HG03095 (cell line): ENCODE measurements at regions not wholly inside any gene's neighbourhood (a gene's known extent, or its start where the extent isn't known, plus 50 kb on each side); places are given as distances from the start of the nearest gene placed in this dataset.
"Not testable (repeated sequence)": the region's sequence is repeated elsewhere in the genome, so short reads cannot be mapped to it uniquely, and the experiment has no call there.

Source experiments
- ATAC-seq: cut with Tn5 transposase; IDR thresholded peaks from one replicate; pipeline ENCODE4 v1.9.1; 2021; ENCODE audit warnings: moderate library complexity; ENCODE audit not compliant: unreplicated experiment

DNA sequence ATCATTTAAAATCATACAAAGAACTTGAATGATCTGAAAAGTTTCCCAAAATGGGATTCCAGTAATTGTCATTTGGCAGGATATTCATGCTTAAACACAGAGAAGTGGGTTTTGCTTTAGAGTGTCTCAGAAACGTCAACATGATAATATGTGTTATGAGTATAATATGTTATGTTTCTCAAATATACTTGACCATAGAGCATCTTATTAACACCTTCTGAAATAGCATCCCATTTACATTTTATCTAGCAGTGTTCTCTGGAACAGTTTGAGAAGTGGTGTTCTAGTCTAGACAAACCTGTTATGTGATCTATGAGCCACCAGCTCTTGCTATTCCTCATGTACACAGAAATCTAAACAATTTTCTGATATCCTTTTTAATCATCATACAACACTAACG is 588.8 kb upstream of the PBX1 start:
- no peak for ATAC-seq

DNA sequence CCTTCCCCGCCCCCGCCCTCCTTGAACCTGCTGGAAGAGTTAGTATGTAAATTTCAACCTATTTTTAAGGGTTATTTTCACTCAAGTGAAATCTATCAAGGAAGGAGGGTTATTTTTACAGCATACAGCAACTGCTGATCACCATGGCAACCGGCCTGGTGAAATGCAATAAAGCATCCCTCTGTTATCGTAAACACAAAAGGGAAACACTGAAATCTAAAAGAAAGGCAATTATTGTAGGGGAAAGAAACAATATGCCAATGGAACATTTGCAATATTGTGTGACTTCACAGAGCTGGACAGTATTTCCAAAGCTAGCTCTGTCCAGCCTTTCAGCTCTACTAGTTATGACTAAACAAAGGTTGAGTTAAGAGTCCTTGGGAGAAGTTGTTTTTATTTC is 588.3 kb upstream of the PBX1 start:
- no peak for ATAC-seq

DNA sequence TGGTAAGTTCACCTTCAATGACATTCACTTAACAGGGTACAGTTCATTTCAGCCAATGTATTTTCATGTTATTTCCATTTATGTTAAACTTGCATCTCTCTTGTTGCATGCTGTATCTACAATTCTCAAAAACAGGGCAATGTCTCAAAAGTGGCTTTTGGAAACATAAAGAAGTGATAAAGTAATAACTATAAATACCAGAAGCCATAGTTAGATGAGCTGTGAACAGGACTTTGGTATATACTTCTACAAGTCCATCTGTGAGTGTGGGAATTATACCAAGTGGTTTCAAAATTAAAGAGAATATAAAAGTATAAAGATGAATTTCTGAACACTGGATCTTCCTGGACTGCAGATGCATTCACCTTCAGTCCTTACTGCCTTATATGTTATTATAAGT is 585.4 kb upstream of the PBX1 start:
- ATAC-seq, result no peak

DNA sequence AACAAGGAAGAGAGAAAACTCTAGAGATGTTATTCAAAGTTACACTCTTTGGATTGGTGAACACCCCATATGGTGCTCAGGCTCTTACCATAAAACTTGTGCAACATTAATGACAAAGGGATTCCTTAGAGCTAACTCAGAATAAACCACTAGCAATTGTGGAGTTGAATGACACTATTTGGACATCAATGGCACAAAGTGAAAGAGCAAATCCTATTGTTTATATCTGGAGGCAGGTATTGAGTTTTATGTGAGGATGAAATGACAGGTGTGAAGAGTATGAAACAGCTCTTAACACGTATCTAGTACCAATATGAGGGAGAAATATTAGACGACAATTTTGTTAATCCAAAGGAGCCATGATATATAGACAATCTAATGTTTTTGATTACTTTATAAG is 584.9 kb upstream of the PBX1 start:
- ATAC-seq, result no peak

DNA sequence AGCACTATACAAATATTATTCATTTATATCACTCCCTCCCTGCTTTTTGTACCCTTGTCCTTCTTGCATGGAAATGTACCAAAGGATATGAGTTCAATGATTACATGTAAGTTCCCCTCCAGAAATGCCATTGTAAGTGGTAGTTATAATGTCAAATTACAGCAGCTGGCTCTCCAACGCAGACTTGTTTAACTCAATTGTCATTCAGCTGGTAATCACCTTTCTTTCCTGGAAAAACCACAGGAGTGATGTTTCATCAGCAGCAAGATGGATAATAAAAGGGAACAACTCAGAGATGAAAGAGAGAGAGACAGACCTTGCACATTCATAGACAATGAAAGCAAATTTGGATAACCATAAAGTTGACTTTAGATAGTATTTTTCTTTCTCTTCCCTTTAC is 578.6 kb upstream of the PBX1 start:
- ATAC-seq, result no peak

DNA sequence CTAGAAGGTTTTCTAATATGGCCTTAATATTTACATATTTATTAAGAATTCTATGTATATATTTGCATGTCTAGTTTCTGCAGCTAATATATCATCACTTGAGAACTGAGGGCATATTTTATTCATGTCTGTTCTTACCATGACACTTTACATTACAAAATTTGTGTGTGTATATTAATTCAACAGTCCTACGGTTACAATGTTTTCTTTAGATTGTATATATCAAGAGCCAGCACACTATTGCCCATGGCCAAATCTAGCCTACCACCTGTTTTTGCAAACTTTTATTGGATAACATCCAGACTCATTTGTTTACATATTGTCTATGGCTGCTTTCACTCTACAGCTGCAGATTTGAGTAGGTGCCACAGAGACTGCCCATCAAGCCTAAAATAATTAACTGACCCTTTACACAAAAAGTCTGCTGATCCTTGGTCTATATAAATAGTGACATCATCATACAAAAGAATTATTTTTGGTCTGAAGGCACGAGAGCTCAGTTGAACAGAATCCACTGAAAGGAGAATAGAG is 577.4 kb upstream of the PBX1 start:
- no peak for ATAC-seq

DNA sequence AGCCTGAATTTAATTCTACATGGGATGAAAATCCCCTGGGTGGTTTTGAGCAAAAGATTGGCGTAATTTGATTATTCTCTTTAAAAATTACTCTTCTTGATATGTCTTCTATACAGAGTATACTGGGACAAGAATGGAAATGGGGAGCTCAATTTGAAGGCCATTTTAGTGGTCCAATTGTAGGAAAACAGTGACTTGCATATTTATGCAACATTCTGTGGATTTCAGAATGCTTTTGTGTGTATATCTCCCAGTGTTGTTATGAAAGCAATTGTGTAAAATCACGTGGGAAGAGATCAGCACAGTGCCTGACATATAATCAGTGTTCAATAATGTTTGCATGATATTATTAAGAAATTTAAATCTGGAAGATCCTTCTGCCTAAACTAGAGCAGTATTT is 575.9 kb upstream of the PBX1 start:
- ATAC-seq, result no peak

DNA sequence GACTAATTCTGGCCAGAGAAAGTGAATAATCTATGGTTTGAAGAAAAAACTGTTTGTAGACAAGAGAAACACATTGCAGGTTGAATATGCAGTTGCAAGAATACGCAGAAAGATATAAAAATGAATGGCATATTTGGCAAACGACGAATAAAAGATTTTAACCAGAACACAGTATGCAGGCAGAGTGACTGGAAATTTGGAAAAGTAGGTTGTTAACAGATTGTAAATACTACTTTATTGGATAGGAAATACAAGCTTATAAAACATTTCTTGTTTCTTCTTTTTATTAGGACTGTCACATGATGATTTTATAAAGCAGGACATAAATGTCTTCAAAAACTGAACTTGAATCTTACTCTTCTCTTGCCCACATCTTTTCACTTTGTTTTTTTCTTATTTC is 573.3 kb upstream of the PBX1 start:
- no peak for ATAC-seq

DNA sequence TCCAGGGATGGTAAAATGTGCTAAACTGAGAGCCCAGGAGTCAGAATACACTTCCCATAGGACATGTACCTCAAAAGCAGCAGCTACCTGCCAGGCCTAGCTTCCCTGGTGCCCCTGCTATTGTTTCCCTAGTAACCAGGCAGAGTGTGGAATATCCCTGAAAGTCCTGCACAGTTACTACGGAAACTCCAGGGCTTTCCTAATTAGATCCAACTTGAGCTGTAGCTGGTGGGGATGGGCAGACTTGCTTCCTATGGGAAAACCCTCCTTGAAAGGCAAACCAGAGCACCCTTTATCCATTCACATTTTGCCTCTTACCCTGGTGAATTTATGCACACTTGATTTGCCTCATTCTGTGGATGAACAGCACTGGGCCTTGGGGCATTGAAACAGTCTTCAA is 559.9 kb upstream of the PBX1 start:
- ATAC-seq, result no peak

DNA sequence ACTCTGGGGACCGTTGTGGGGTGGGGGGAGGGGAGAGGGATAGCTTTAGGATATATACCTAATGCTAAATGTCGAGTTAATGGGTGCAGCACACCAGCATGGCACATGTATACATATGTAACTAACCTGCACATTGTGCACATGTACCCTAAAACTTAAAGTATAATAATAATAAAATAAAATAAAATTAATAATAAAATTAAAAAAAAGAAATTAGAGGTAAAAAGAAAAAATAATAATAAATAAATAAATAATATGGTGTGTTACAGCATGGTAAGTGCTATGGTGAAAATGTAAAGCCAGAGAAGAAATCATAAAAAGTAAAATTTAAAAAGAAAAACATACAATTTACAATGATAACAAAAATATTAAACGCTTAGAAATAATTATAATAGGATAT is 552.8 kb upstream of the PBX1 start:
- ATAC-seq, result not testable (repeated sequence)

DNA sequence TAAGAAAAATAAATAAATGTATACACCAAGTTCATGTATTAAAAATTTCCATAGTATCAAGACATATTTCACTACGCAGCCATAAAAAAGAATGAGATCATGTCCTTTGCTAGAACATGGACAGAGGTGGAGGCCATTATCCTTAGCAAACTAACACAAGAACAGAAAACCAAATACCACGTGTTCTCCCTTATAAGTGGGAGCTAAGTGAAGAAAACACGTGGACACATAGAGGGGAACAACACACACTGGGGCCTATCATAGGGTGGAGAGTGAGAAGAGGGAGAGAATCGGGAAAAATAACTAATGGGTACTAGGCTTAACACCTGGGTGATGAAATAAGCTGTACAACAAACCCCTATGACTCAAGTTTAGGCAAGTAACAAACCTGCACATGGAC is 552.4 kb upstream of the PBX1 start:
- no peak for ATAC-seq

DNA sequence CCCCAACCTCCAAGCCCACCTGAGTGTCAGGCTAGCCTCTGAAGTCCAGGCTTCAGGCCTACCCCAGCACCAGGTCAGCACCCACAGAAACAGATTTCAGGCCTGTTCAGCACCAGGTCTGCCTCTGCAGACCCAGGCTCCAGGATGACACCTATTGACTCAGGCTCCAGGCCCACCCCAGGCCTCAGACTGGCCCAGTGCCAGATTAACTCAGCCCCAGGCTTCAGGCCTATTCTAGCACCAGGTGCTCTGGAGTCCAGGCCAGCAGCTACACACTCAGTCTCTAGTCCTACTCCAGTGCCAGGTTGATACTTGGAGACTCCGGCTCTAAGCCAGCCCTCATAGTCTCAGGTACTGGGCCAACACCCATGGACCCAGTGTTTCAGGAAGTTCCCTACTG is 541.7 kb upstream of the PBX1 start:
- ATAC-seq, result no peak

DNA sequence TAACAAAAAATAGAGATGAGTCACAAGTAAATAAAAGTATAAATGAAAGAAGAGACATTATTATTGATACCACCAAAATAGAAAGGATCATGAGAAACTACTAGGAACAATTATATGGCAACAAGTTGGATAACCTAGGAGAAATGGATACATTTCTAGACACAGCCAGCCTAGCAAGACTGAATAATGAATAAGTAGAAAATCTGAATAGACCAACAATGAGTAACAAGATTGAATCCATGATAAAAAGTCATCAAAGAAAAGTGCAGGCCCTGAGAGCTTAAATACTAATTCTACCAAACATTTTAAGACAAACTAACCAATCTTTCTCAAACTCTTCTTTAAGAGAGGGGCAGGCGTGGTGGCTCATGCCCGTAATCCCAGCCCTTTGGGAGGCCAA is 538.6 kb upstream of the PBX1 start:
- no peak for ATAC-seq

DNA sequence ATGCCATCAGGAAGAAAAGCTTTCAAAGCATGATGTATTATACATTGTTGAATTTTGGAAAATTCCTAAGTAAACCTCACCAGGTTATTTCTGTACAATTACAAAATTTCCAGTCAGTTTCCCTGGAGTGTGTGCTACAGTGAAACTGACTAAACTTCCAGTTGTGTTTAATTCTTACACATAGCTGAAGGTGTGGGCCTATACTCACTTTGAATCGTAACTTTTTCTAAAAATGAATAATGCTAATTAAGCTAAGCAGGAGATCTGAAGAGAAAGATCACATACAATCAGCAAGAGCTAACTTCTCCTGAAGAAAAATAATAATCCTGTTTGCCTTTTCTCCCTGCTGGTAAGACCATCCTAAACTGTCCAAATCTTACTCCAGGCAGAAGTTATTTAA is 537.2 kb upstream of the PBX1 start:
- no peak for ATAC-seq

DNA sequence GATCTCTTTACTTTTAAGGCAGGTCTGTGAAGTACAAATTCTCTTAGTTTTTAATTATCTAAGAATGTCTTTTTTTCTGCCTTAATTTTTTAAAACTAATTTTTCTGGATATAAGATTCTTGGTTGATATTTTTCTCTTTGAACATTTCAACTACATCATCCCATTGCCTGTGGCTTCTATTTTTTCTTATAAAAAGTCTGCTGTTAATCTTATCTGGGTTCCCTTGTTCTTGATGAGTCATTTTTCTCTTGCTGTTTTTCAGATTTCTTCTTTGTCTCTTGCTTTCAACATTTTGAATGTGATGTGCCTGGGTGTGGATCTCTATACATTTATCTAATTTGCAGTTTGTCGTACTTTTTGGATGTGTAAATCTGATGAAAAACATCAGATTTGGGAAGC is 525.2 kb upstream of the PBX1 start:
- ATAC-seq, result no peak

DNA sequence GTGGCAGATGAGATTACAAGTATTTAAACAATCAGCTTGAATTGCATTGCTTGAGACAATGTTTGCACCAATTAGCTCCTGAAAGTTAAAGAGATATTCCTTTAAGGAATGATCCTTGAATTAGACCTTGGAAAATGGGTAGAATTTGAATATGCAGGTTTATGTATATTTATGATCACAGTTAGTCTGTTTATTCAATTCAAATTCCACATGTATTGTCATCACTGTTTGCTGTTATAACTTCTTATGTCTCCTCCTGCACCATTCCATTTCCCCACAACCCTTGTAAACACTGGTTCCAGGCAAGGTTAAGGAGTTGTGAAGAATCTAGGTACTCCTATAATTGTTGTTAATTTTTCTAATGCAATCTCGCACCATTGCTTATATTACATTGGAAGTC is 518.2 kb upstream of the PBX1 start:
- no peak for ATAC-seq

DNA sequence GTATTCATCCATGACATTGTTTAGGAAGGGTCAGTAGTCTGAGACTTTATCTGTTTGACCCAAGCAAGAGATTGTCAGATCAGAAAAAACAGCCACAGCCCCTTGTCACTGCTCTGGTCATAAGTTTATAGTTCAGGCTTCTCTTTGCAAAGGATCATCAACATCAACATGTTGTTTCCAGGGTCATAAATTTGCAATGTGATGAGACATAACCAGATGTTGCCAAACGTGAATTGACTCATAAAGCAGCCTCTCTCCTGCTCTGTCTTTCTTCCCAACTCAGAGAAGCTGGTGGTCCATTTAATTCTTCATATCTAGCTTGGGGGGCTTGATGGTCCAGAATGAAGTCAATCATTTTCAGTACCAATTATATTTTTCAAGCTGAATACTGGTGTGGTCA is 507.2 kb upstream of the PBX1 start:
- no peak for ATAC-seq

DNA sequence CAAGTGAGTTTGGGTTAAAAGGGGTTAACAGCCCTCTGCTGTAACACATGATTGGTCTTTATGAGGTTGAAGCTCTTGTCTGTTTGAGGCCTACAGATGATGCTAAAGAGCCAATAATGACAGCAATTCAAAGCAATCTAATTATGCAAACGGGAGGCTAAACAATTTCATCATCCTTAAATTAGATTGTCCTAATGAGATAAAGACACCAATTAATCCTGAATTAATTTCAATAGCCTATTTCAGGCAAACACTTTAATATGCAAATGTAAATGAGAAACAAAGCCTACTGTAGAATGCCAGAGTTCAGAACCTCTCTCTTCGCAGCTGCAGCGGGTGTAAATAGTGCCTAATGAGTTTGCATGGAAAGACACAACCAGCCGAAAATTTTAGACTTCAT is 504.7 kb upstream of the PBX1 start:
- no peak for ATAC-seq

DNA sequence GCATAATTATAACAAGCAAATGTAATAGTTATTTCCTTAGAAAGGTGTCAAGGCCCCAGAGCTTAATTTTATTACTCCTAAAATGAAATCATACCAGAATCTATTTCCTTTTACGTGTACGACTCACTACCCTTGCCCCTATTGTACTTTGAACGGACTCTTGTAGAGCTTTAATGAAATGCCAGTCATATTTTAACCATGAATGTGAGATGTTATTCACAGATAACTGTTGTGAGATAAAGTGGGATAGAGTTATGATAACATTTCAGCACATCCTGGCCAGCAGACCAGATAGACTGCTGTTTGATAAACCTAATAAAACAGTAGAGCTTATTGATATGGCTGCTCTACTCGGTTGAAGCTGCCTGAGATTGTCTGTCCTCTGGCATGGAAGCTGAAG is 500.8 kb upstream of the PBX1 start:
- no peak for ATAC-seq

DNA sequence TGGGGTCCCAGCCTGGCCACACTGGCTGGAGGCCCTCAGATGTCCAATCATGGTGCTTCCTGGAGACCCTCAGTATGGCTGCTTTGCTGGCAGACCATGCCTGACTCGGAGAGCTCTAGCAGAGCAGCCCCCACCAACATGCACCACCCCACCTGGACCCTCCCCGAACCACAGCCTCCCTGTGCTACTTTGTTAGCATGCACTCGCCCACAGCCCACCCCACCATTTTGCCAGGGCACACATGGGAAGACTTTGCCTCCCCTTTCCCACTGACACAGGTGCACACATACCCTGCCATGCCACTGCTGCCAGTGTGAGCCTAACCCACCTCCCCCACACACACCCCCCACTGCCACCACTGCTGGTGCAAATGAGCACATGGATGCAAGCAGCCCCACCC is 497.5 kb upstream of the PBX1 start:
- no peak for ATAC-seq

DNA sequence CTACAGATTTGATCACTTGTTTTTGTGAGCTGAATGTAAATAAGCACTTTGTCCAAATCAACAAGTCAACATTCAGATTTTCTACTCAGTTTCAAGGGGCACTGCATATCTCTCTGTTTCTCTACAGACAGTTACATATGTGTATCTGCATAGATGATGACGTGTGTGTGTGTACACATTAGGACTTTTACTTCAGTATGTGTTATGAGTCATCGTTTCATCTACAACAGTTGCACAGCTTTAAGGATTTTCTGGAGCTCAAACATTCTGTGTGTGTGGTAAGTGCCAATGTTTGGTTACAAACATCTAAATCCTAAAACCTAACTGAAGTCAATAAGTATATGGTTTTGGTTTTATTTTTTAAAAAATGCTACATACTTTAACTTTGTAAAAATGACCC is 494.5 kb upstream of the PBX1 start:
- no peak for ATAC-seq

DNA sequence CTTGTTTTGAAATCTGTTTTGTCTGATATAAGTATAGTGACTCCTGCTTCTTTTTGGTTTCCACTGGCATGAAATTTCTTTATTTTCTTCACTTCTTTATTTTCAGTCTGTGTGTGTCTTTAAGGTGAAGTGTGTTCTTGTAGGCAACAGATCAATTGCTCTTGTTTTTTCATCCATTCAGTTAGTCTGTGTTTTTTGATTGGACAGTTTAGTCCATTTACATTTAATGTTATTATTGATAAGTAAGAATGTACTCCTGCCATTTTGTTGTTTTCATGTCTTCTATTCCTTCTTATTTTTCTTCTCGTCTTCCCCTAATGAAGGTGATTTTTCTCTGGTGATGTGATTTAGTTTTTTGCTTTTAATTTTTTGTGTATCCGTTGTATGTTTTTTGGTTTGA is 487.7 kb upstream of the PBX1 start:
- ATAC-seq, result no peak

DNA sequence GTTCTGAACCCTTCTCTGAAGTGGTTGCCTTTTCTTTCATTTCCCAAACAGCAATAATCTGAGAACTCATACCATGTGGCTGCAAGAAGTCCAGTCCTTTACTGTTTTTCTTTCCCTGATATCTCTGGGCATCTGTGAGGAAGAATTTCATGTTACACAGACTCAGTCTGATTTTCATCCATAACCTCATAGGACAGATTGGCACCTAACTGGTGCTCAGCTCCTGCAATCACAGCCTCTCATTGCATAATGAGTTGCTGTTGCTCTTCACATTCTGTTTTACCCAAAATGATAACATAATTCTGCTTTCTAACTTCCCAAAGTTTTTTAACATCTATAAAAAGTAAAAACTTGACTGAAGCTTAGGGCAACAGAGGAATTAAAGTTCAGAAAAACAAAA is 472.2 kb upstream of the PBX1 start:
- no peak for ATAC-seq

DNA sequence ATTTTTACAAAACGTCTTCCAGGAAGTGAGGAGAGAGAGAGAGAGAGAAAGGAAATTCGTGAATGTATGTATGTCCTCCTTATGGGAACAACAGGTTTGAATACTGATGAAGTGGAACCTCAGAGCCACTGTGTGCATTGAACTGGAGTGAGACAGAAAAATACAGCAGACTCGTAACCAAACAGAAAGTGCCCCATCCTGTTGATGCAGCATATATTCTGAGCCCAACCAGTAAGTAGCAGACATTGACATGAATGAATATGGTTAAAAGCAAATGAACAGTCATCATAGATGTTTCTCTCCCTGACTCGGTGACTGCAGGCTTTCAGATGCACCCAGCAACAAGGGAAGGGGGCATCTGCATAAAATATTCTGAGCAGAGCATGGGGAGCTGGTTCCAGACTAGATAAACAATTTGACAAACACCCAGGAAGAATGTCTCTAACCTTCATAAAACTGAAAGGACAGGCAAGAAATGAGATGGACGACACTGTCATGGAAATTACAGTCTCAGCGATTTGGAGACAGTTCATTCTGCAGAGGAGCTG is 471.0 kb upstream of the PBX1 start:
- ATAC-seq, result no peak
